GM23338 (cell line): ENCODE measurements at regions not wholly inside any gene's neighbourhood (a gene's known extent, or its start where the extent isn't known, plus 50 kb on each side); places are given as distances from the start of the nearest gene placed in this dataset.

Experiments
- ATAC-seq: fragments of 200-7000 bp; cut with Tn5 transposase; 3 replicates; pipeline ENCODE4 v1.9.1; 2020
- DNase-seq: peaks from one replicate; pipeline ENCODE4 v3.0.0-alpha.2; 2015; ENCODE audit warnings: low spot score
- H2AFZ ChIP-seq: fragments of 200-600 bp; sonication (generic); 2 replicates; pipeline ENCODE4 v1.8.0; 2016; ENCODE audit warnings: antibody characterized with exemption, mild to moderate bottlenecking, moderate library complexity
- H3F3A ChIP-seq: fragments of 200-600 bp; sonication (generic); replicated peaks from 2 replicates; pipeline ENCODE4 v1.8.0; 2017; ENCODE audit warnings: antibody characterized with exemption, mixed run types, low read depth
- H3K27ac ChIP-seq: fragments of 200-600 bp; sonication (generic); 2 replicates; pipeline ENCODE4 v1.6.1; 2016; ENCODE audit warnings: low read depth
- H3K27me3 ChIP-seq: fragments of 200-600 bp; sonication (generic); 2 replicates; pipeline ENCODE4 v1.8.0; 2016; ENCODE audit warnings: mild to moderate bottlenecking, mixed run types, moderate library complexity; ENCODE audit not compliant: insufficient read depth
- H3K36me3 ChIP-seq: fragments of 200-600 bp; sonication (generic); 2 replicates; pipeline ENCODE4 v1.8.0; 2016; ENCODE audit warnings: mild to moderate bottlenecking; ENCODE audit not compliant: insufficient read depth
- H3K4me1 ChIP-seq: fragments of 200-600 bp; sonication (generic); 2 replicates; pipeline ENCODE4 v1.8.0; 2016; ENCODE audit warnings: mild to moderate bottlenecking, moderate library complexity; ENCODE audit not compliant: insufficient read depth
- H3K4me2 ChIP-seq: fragments of 200-600 bp; sonication (generic); 2 replicates; pipeline ENCODE4 v1.7.1; 2017; ENCODE audit warnings: mixed run types
- H3K4me3 ChIP-seq: fragments of 200-600 bp; sonication (generic); 2 replicates; pipeline ENCODE4 v1.6.1; 2016; ENCODE audit warnings: mixed run types
- H3K79me2 ChIP-seq: fragments of 200-600 bp; sonication (generic); replicated peaks from 2 replicates; pipeline ENCODE4 v1.8.0; 2017; ENCODE audit warnings: mild to moderate bottlenecking; ENCODE audit not compliant: insufficient read depth
- H3K9me2 ChIP-seq: fragments of 200-600 bp; sonication (generic); 2 replicates; pipeline ENCODE4 v1.8.0; 2017; ENCODE audit not compliant: insufficient read depth
- H4K20me1 ChIP-seq: fragments of 200-600 bp; sonication (generic); replicated peaks from 2 replicates; pipeline ENCODE4 v1.8.0; 2017; ENCODE audit warnings: mild to moderate bottlenecking; ENCODE audit not compliant: insufficient read depth
- H3K27ac Mint-ChIP-seq: 2 replicates; pipeline ENCODE4 v1.8.0; 2020; ENCODE audit warnings: inconsistent platforms, mild to moderate bottlenecking, moderate library complexity, mixed read lengths
- H3K27me3 Mint-ChIP-seq: 3 replicates; pipeline ENCODE4 v1.8.0; 2022; ENCODE audit warnings: low read depth, mild to moderate bottlenecking, moderate library complexity, mixed read lengths, inconsistent platforms; ENCODE audit not compliant: insufficient read depth, poor library complexity
- H3K36me3 Mint-ChIP-seq: 3 replicates; pipeline ENCODE4 v1.8.0; 2021; ENCODE audit warnings: low read depth, mild to moderate bottlenecking, inconsistent platforms, moderate library complexity, mixed read lengths
- H3K4me1 Mint-ChIP-seq: 3 replicates; pipeline ENCODE4 v1.8.0; 2020; ENCODE audit warnings: mild to moderate bottlenecking, inconsistent platforms, mixed read lengths
- H3K4me3 Mint-ChIP-seq: 3 replicates; pipeline ENCODE4 v1.8.0; 2021; ENCODE audit warnings: moderate library complexity, mild to moderate bottlenecking, inconsistent platforms, mixed read lengths
- H3K9me3 Mint-ChIP-seq: 3 replicates; pipeline ENCODE4 v1.8.0; 2020; ENCODE audit warnings: moderate library complexity, mild to moderate bottlenecking, inconsistent platforms, mixed read lengths
- CREB1 ChIP-seq: fragments of 250-450 bp; sonication (Bioruptor Pico); IDR thresholded peaks from 2 replicates; pipeline ENCODE4 v1.5.0; 2020; ENCODE audit warnings: low read depth, mild to moderate bottlenecking, moderate library complexity
- CTCF ChIP-seq, 2 experiments: fragments of 200-600 bp in 1 of 2; sonication (generic) in 1 of 2; conservative IDR thresholded peaks; 2 replicates each; pipeline versions ENCODE4 v1.5.1 to v1.6.1; 2016 to 2017; ENCODE audit warnings: antibody characterized with exemption in 2 of 2, low read depth in 2 of 2, mild to moderate bottlenecking in 2 of 2, moderate library complexity in 1 of 2
- ETS1 ChIP-seq: IDR thresholded peaks from 2 replicates; pipeline ENCODE4 v1.6.1; 2016; ENCODE audit warnings: antibody characterized with exemption
- EZH2 ChIP-seq: fragments of 200-600 bp; sonication (generic); IDR thresholded peaks from one replicate; pipeline ENCODE4 v1.8.0; 2017; ENCODE audit warnings: antibody characterized with exemption, mild to moderate bottlenecking, low read depth; ENCODE audit not compliant: unreplicated experiment
- EZH2phosphoT487 ChIP-seq: fragments of 200-600 bp; sonication (generic); IDR thresholded peaks from one replicate; pipeline ENCODE4 v1.8.1; 2018; ENCODE audit warnings: antibody characterized with exemption; ENCODE audit not compliant: unreplicated experiment
- JUNB ChIP-seq: IDR thresholded peaks from one replicate; pipeline ENCODE4 v1.6.1; 2016; ENCODE audit warnings: antibody characterized with exemption; ENCODE audit not compliant: unreplicated experiment
- NANOG ChIP-seq: IDR thresholded peaks from 2 replicates; pipeline ENCODE4 v1.6.1; 2016; ENCODE audit warnings: antibody characterized with exemption, borderline replicate concordance
- POLR2AphosphoS5 ChIP-seq: IDR thresholded peaks from 2 replicates; pipeline ENCODE4 v1.6.1; 2016; ENCODE audit warnings: antibody characterized with exemption, low read depth
- REST ChIP-seq: IDR thresholded peaks from one replicate; pipeline ENCODE4 v1.6.1; 2018; ENCODE audit warnings: antibody characterized with exemption; ENCODE audit not compliant: unreplicated experiment
- STAT1 ChIP-seq: IDR thresholded peaks from one replicate; pipeline ENCODE4 v1.6.1; 2016; ENCODE audit warnings: antibody characterized with exemption; ENCODE audit not compliant: unreplicated experiment
- ZNF114 ChIP-seq: fragments of 250-450 bp; sonication (Bioruptor Pico); IDR thresholded peaks from 2 replicates; pipeline ENCODE4 v1.5.0; 2020; ENCODE audit warnings: mild to moderate bottlenecking, moderate library complexity
- ZNF331 ChIP-seq: fragments of 250-450 bp; sonication (Bioruptor Pico); IDR thresholded peaks from 2 replicates; pipeline ENCODE4 v1.5.0; 2020; ENCODE audit warnings: low read depth, mild to moderate bottlenecking, moderate library complexity
- ZNF462 ChIP-seq: fragments of 250-450 bp; sonication (Bioruptor Pico); IDR thresholded peaks from 2 replicates; pipeline ENCODE4 v1.5.0; 2020; ENCODE audit warnings: mild to moderate bottlenecking, moderate library complexity

GRCh38 chr10:8416192-8416701 lies 361.8 kb downstream of the GATA3 start:
- DNase-seq (no peak), ATAC-seq (no peak)
- no peaks in the 10 kb centered on the region for H3F3A ChIP-seq
- H2AFZ ChIP-seq, result no peak overlapping the region
- no peaks in the 10 kb centered on the region for H4K20me1 ChIP-seq
- no peaks in the 10 kb centered on the region for H3K9me2 ChIP-seq
- no peaks in the 10 kb centered on the region for H3K79me2 ChIP-seq
- no peak overlapping the region for H3K4me2 ChIP-seq
- H3K4me3 Mint-ChIP-seq, result no peak overlapping the region
- no peaks in the 10 kb centered on the region for H3K4me1 Mint-ChIP-seq
- H3K27me3 Mint-ChIP-seq, result peaks cover 3% of the 10 kb centered on the region
- no peak overlapping the region for H3K27ac Mint-ChIP-seq
- no peaks in the 10 kb centered on the region for H3K36me3 Mint-ChIP-seq
- H3K9me3 Mint-ChIP-seq, result no peaks in the 10 kb centered on the region; the same call in 2 of the 3 replicates
- TF ChIP-seq JUNB (no peak), POLR2AphosphoS5 (no peak), CREB1 (CRISPR knock-in tag) (no peak), ETS1 (no peak), EZH2phosphoT487 (no peak), CTCF (conservative IDR thresholded peaks at IDR 0.05; ENCODE audit: low read depth in 2 of 2) (no peak), EZH2 (no peak), ZNF462 (no peak), REST (no peak), ZNF114 (CRISPR knock-in tag) (no peak), ZNF331 (CRISPR knock-in tag) (no peak), STAT1 (no peak), NANOG (no peak)
- H3K4me3 ChIP-seq, result no peak overlapping the region
- H3K4me1 ChIP-seq, result no peaks in the 10 kb centered on the region
- no peak overlapping the region for H3K27ac ChIP-seq
- no peaks in the 10 kb centered on the region for H3K36me3 ChIP-seq
- H3K27me3 ChIP-seq, result no peaks in the 10 kb centered on the region
